ENCODE measurements at regions not wholly inside any gene's neighbourhood (a gene's known extent, or its start where the extent isn't known, plus 50 kb on each side); places are given as distances from the start of the nearest gene placed in this dataset.

- TF ChIP-seq CTCF (IDR thresholded peaks at IDR 0.05), result no peak
- no peak for TF ChIP-seq POLR2A (IDR thresholded peaks at IDR 0.05)
These were observed 194.4 kb downstream of the GATA3 start for GRCh38 chr10:8248868-8249267.
